G401 (cell line): ENCODE measurements at regions not wholly inside any gene's neighbourhood (a gene's known extent, or its start where the extent isn't known, plus 50 kb on each side); places are given as distances from the start of the nearest gene placed in this dataset.
"Not testable (repeated sequence)": the region's sequence is repeated elsewhere in the genome, so short reads cannot be mapped to it uniquely, and the experiment has no call there.

ENCODE experiments used
- DNase-seq: peaks from one replicate; pipeline ENCODE4 v3.0.0-alpha.2; 2015; ENCODE audit warnings: low spot score
- in situ Hi-C: cut with HindIII; loops from 2 replicates; pipeline ENCODE4 v1.10.0; 2016; ENCODE audit warnings: low sequenced_read_pairs, mixed read lengths

DNA sequence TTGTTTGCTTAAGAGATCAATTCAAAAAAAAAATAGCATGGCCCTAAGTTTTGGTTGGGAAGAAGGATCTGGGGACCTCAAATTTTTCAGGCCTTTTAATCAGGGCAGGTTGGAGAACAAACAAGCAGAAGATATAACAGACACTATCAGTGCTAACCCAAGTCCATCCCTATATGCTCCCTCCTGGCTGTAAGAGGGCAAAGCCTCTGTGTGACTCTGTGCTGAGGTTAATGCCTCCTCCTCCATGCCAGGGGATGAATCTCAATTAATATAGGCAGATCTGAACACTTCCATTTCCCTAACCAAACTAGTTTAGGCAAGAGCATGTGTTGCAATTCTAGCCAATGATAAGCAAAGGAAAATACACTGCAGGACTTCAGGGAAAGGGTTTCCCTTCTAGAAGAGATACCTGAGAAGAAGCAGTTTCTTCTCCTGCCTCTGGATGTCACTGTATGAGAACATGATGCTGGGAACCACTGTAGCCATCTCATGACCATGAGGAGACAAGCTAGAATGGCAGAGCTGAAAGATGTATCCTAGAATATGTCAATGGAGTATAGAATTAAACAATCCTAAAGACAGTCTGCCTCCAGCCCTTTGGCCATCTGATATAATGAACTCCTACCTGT is 76.0 kb downstream of the CHD9NB start:
- in situ Hi-C loops: no loop called here
- peak; percentile 31 for DNase-seq

DNA sequence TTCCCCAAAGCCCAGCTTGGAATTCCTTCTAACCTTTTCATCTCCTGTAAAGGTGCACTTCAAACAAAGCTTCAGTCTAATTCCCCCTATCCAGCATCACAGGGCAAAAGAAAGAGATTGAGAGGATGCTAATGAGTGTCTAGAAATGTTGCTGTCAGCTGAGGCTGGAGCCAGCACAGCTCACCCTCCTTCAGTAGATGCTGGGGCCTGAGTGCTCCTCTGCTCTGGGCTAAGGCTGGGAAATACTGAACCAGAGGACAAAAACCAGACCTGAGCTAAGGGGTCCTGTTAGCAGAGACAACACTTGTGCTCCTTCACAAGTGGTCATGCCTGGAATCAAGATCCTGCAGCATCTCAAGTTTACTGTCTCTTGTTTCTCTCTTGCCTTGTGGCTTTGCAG is 85.0 kb downstream of the CHD9NB start:
- in situ Hi-C loops: no loop called here
- no peak for DNase-seq

DNA sequence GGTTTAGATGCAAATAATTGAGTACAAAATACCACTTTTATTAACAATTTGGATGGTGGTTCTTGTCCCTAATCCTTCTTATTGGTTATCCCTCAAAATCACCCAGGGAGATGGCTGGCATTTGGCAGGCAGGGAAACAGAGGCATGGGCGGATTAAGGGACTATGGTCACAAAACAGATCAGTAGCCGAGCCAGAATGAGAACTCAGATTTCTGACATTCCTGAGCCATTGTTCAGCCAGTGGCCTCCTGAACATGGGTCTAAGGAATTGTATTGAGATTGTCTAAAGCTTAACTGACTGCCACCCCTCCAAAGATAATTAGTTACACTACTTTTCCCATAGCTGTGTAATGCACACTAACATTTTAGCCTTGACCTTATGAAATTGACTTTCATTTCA is 88.4 kb downstream of the CHD9NB start:
- no peak for DNase-seq
- in situ Hi-C loops: no loop called here

DNA sequence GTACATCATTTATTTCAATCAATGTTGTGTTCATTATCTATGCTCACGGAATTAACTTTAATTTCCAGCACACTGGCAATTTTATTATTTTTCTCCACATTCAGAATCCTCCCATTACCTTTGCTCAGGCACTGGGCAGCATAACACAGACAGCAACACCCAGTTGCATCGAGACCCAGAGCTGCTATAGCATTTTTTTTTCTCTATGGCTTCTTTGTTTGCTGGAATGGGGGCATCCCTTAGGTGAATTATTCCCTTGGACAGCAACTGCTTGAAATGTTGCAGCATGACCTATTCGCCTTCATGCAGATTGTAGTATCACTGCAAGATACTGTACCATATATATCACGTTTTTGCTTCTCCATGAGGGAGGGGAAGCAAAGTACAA is 88.8 kb downstream of the CHD9NB start:
- in situ Hi-C loops: no loop called here
- DNase-seq: no peak

DNA sequence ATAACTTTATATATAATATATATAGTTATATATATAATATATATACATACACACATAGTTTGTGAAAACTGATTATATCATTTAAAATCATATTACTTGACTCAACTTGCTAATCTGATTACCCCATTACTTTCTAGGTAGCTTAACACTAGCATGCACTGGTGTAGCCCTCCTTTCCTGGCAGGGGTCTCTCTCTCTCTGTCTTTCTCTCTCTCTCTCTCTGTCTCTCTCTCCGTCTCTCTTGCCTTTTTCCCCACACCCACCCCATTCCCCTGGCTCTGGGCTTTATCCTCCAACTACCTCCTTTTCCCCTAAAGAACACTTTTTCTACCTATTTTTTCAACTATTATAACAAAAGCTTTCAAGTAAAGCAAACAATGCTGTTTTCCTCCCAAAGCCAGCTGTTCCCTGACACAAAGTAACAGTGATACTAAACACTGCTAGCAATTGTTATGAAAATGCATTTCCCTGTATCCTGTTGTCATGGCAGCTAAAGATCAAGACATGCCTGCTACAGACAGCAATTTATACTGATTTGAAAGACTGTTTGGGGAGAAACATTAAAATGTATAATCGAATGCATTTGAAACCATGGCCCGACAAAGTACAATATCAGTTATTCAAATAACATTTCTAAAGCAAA is 89.4 kb downstream of the CHD9NB start:
- in situ Hi-C loops: no loop called here
- no peak for DNase-seq

DNA sequence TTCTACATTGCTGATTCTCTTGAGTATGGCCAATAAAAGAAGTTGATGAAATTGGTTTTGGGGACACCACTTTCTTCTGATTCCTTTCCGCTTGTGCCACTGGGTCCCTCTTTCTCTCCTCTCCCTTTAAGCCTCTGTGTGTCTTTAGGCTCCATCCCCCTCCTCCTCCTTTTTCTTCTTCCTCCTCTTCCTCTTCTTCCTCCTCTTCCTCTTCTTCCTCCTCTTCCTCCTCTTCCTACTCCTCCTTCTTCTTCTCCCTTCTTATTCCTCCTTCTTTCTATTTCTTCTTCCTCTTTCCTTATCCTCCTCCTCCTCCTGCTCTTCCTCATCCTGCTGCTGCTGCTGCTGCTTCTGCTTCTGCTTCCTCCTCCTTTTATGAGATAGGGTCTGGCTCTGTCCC is 93.7 kb downstream of the CHD9NB start:
- DNase-seq: no peak
- in situ Hi-C loops: no loop called here

DNA sequence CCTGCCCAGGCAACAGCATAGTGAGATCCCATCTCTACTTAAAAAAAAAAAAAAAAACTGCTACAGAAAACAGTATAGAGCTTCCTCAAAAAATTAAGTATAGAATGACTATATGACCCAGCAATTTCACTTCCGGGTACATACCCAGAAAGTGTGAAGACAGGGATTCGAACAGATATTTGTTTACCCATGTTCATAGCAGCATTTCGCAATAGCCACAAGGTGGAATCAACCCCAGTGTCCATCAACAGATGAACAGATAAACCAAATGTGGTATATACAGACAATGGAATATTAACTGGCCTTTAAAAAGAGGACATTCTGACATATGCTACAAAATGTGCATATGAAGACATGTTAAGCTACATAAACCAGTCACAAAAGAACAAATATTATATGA is 95.5 kb downstream of the CHD9NB start:
- no peak for DNase-seq
- in situ Hi-C loops: no loop called here

DNA sequence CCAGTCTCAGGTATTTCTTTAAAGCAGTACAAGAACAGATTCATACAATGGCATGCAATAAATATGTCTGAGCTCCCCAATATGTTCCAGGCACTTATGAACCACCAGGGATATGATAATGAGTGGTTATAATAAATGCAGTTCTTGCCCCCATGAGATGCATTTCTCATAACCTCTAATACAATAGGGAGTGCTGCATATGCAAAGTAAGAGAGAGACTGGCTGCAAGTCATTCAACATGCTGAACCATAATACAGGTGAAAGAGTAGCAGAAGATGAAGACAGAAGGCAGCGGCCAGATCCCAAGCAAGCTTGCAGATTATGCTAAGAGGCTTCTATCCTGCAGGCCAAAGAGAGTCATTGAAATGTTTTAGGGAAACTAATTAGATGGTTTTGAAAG is 96.7 kb downstream of the CHD9NB start:
- DNase-seq: no peak
- in situ Hi-C loops: no loop called here

DNA sequence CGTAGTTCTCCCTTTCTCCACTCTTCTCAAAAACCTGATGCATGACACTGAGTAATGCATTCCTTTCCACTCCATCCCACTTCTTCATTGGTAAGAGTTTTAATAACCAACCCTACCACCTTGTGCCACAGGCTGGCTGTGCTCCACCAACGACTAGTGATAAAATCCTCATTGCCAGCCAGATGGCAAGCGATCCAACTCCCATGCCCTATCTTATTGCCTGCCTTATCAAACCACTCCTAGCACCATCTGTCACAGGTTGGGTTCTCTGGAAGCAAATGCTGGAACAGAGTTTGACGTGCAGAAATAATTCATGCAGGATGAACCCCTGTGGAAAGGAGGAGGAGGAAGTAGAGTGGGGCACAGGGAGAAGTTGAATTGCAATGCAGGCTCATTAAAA is 99.5 kb downstream of the CHD9NB start:
- DNase-seq: peak; percentile 92
- in situ Hi-C loops: no loop called here

DNA sequence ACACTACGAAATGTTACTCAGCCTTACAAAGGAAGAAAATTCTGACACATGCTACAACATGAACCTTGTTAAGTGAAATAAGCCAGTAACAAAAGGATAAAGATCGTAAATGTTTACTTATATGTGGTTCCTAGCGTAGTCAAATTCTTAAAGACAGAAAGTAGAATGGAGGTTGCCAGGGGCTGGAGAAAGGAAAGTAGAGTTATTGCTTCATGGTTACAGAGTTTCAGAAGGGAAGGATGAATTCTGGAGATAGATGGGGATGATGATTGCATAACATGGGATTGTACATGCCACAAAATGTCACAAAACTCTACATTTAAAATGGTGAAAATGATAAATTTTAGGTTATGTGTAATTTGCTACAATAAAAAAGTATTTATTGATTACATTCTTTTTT is 103.8 kb downstream of the CHD9NB start:
- in situ Hi-C loops: no loop called here
- DNase-seq: no peak

DNA sequence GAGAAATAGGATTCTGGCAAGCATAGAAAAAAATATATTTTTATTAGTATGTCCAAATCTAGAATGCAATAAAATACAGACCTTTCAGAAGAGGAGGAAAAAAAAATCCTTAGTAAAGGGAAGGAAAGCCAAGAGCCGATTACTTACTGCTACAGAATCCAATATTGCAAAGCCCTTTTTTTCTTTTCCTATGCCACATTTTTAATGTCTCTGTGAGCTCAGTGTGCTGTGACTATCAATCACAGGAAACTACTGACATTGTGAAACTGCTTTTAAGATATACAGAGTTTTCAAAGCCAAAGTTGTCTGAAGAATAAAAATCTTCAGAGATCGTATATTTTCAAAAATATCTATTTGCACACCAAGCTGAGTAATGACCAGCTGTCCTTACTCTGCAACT is 120.4 kb downstream of the CHD9NB start:
- in situ Hi-C loops: no loop called here

DNA sequence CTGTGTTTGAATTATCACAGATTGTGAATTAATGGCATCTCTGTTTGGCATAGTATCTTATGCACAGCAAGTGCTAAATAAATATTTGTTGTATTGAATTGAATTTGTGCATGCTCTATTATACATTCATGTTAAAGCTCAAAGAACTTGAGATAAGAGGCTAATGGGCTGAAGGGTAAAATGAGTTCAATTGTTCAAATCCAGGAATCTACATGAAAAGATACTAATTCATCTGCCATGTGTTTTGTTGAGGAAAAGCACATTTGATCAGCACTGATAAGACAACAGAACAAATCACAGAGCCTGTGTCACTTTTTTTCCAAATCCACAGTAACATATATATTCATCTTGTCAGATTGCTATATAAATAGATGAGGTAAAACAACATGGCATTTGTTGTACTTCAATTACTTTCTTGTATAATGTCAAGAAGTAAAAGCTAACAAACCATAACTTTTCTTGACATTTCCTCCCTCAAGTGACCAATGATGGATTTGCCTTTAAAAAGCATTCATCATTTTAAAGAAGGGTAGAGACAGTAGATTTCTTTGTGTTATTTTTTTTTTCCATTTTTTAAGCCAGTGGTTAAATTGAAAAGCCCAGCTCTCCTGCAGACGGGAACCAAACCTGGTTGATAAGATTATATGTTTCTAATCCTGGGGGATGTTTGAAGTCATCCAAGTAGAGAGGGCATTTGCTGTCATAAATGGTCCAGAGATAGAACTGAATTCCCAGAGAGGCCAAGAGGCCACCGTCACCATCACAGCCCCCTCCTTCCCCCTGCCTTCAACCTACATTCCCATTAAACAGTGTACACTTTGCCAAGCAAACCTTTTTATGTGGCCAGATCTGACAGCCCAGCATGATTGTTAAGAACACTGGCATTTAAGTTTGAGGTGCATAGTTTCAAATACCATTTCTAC is 123.0 kb downstream of the CHD9NB start:
- in situ Hi-C loops: no loop called here
- DNase-seq: no peak

More for the DNA sequence above, 120.4 kb downstream of the CHD9NB start:
- no peak for DNase-seq

DNA sequence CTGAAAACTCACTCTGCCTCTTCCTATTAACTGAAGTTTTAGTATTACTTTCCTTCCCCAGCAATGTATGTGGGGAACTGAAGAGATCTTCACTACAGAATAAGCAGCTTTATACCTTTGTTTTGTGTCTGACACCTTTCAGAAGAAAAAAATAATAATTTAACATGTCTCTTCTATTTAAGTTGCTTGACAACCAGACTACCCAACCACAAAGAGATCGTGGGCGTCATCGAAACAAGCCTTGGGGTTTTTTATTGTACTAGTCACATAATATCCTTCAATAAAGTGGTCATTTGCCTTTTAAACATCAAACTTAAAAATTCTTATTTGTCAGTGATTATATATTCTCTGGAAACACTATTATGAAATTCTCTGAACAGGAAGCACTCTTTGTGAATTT is 123.7 kb downstream of the CHD9NB start:
- no peak for DNase-seq
- in situ Hi-C loops: no loop called here

DNA sequence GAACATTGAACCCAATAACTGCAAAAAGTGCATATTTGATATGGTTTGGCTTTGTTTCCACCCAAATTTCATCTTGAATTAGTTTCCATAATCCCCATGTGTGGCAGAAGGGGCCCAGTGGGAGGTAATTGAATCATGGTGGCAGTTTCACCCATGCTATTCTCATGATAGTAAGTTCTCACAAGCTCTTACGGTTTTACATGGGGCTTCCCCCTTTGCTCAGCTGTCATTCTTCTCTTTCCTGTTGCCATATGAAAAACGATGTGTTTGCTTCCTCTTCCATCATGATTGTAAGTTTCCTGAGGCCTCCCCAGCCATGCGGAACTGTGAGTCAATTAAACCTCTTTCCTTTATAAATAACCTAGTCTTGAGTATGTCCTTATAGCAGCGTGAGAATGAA is 127.6 kb downstream of the CHD9NB start:
- no peak for DNase-seq
- in situ Hi-C loops: no loop called here

DNA sequence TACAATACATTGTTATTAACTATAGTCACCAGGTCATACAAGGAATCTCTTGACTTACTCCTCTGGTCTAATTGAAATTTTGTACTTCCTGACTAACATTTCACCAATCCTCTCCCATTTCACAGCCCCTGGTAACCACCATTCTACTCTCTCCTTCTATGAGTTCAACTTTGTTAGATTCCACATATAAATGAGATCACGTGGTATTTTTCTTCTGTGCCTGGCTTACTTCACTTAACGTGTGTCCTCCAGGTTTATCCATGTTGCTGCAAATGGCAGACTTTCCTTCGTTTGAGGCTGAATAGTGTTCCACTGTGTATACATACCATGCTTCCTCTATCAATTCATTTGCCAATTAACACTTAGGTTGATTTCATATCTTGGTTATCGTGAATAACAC is 128.5 kb downstream of the CHD9NB start:
- no peak for DNase-seq
- in situ Hi-C loops: no loop called here

DNA sequence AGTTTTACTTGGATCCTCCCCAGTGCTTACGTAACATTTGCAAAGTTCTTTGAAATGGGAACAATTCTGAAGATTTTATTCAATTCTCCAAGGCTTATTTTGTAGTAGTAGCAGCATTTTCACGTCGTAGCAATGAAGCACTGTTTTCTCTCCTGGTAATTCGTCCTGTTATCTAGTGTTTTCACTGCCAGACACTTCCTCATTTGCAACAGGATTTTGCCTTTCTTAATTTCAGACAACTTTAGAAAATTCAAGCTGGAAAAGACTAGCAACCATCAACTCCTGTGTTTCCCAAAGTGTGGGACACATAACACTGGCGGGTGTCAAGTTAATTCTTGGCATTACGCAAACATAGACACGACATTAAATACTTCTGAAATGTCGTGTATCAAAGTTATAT is 131.6 kb downstream of the CHD9NB start:
- in situ Hi-C loops: no loop called here
- no peak for DNase-seq

DNA sequence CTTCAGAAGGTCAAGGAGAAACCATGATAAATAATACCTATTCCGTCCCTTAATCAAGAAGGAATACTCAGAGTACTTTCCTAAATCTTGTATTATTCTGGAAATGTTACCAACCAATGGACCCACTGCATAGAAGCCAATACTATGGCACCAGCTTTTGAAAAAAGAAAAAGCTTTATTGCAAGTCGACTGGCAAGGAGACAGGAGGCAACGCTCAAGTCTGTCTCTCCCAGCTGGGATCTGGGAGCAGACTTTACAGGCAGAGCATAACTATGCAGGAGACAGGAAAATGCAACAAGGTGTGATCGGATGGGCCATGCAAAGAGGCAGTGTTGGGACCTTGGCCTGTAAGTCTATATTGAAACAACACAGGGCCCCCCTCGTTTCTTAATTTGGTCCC is 132.4 kb downstream of the CHD9NB start:
- no peak for DNase-seq
- in situ Hi-C loops: no loop called here

DNA sequence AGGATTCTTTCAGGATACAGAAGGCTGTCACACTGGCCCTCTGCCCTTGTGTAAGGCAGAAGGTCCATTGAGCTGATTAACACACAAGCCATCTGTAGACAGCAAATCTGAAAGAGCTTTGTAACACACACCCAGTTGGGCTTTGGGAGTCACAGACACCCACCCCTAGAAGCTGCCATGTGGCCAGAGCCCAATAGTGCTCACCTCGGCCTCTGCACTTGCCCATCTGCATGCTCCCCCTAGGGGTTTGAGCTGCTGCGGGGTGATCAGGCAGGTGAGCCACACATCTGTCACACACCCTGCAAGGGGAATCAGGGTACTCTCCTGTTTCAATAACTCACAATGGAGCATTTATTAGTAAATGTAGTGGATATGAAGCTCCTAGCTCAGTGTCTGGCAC is 138.3 kb downstream of the CHD9NB start:
- DNase-seq: no peak
- in situ Hi-C loops: no loop called here

DNA sequence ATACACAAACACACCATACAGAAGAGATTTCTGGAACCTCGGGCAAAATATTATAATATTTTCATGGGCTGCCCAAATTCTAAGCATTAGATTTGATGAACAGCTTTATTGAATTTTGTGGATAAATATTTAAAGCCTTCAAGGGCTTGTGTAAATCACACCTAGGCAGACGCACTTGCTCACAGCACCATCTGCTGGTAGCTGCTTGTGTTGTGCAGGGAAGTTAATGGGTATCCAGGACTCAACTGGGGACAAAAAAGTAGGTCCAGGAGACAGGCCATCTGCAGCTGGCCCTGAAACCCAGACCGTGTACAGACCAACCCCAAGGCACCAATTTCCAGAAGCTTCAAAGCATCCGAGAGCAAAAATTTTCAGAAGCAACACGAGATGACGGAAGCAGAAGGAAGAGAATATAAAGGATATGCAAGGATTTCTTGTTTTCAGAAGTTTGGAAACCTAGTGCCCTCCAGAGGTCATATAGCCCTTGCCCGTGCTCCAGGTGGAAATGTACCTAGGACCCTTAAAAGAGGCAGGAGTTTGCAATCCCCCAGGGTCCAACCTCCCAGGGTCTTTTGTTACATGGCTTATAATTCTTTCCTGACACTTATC is 140.0 kb downstream of the CHD9NB start:
- in situ Hi-C loops: no loop called here
- peak; percentile 51 for DNase-seq

DNA sequence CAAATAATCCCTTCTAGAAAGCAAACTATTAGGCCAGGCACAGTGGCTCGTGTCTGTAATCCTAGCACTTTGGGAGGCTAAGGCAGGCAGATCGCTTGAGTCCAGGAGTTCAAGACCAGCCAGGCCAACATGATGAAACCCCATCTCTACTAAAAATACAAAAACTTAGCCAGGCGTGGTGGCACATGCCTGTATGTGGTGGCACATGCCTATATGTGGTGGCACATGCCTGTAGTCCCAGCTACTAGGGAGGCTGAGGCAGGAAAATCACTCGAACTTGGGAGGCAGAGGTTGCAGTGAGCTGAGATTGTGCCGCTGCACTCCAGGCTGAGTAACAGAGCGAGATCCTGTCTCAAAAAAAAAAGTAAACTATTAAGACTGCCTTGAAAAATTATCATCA is 144.6 kb downstream of the CHD9NB start:
- DNase-seq, in situ Hi-C loops: not testable (repeated sequence)
